OCI-LY1 (cell line): ENCODE measurements at regions not wholly inside any gene's neighbourhood (a gene's known extent, or its start where the extent isn't known, plus 50 kb on each side); places are given as distances from the start of the nearest gene placed in this dataset.

Source experiments
- H2AFZ ChIP-seq: fragments of 200-600 bp; sonication (generic), shearing (Covaris generic); 2 replicates; pipeline ENCODE4 v1.6.0; 2014; ENCODE audit warnings: antibody characterized with exemption, mild to moderate bottlenecking, low read length
- H3F3A ChIP-seq: fragments of 200-600 bp; sonication (generic), shearing (Covaris generic); 2 replicates; pipeline ENCODE4 v1.6.0; 2014; ENCODE audit warnings: mild to moderate bottlenecking, antibody characterized with exemption, low read length, moderate library complexity; ENCODE audit not compliant: insufficient read depth
- H3K27ac ChIP-seq: fragments of 200-600 bp; sonication (generic); 2 replicates; pipeline ENCODE4 v1.5.1; 2014; ENCODE audit warnings: low read length, mixed run types, mild to moderate bottlenecking, low read depth; ENCODE audit not compliant: poor library complexity, severe bottlenecking
- H3K27me3 ChIP-seq: fragments of 200-600 bp; sonication (generic); 2 replicates; pipeline ENCODE4 v1.6.0; 2014; ENCODE audit warnings: antibody characterized with exemption, mild to moderate bottlenecking, low read length, moderate library complexity; ENCODE audit not compliant: insufficient read depth
- H3K36me3 ChIP-seq: fragments of 200-600 bp; sonication (generic); 2 replicates; pipeline ENCODE4 v1.6.1; 2014; ENCODE audit warnings: mild to moderate bottlenecking, antibody characterized with exemption, low read length, moderate library complexity, mixed read lengths; ENCODE audit not compliant: insufficient read depth
- H3K4me1 ChIP-seq: fragments of 200-600 bp; sonication (generic); 2 replicates; pipeline ENCODE4 v1.5.1; 2014; ENCODE audit warnings: mild to moderate bottlenecking, low read length, moderate library complexity; ENCODE audit not compliant: insufficient read depth, severe bottlenecking
- H3K4me2 ChIP-seq: fragments of 200-600 bp; sonication (generic), shearing (Covaris generic); 2 replicates; pipeline ENCODE4 v1.6.1; 2014; ENCODE audit warnings: low read length
- H3K4me3 ChIP-seq: fragments of 200-600 bp; sonication (generic); 2 replicates; pipeline ENCODE4 v1.5.1; 2014; ENCODE audit warnings: low read length, low read depth, mild to moderate bottlenecking, mixed read lengths; ENCODE audit not compliant: poor library complexity, severe bottlenecking
- H3K79me2 ChIP-seq: fragments of 200-600 bp; shearing (Covaris generic); 2 replicates; pipeline ENCODE4 v1.6.1; 2016; ENCODE audit warnings: mixed run types, low read length, mixed read lengths; ENCODE audit not compliant: insufficient read depth
- H3K9ac ChIP-seq: fragments of 200-600 bp; sonication (generic), shearing (Covaris generic); 2 replicates; pipeline ENCODE4 v1.6.1; 2014; ENCODE audit warnings: mild to moderate bottlenecking, low read length, mixed read lengths
- H3K9me2 ChIP-seq: fragments of 200-600 bp; sonication (generic), shearing (Covaris generic); 2 replicates; pipeline ENCODE4 v1.6.1; 2014; ENCODE audit warnings: low read depth, mild to moderate bottlenecking, low read length, mixed read lengths
- H3K9me3 ChIP-seq: fragments of 200-600 bp; shearing (Covaris generic); 2 replicates; pipeline ENCODE4 v1.6.1; 2014; ENCODE audit warnings: low read length, mixed read lengths
- H4K20me1 ChIP-seq: fragments of 200-600 bp; sonication (generic), shearing (Covaris generic); 2 replicates; pipeline ENCODE4 v1.6.0; 2016; ENCODE audit warnings: mild to moderate bottlenecking, low read length; ENCODE audit not compliant: insufficient read depth
- EZH2 ChIP-seq: fragments of 200-600 bp; sonication (generic), shearing (Covaris generic); IDR thresholded peaks from 2 replicates; pipeline ENCODE4 v1.8.0; 2017; ENCODE audit warnings: borderline replicate concordance, mixed run types, mild to moderate bottlenecking, antibody characterized with exemption, low read length, moderate library complexity, mixed read lengths
- TF ChIP-seq, protein P1 (sequence below): fragments of 200-600 bp; sonication (generic), shearing (Covaris generic); IDR thresholded peaks from 2 replicates; pipeline ENCODE4 v1.5.1; 2017; ENCODE audit warnings: mild to moderate bottlenecking, antibody characterized with exemption, low read length, moderate library complexity, mixed read lengths

GRCh38 chr16:5903153-5903552, 805.6 kb upstream of the EEF2KMT start:
- no peaks in the 10 kb centered on the region for H3K79me2 ChIP-seq
- H3K4me3 ChIP-seq, result no peak overlapping the region
- H3K4me2 ChIP-seq, result no peak overlapping the region
- no peaks in the 10 kb centered on the region for H3K9me3 ChIP-seq
- H3K9ac ChIP-seq, result no peak overlapping the region
- no peak overlapping the region for H2AFZ ChIP-seq
- H4K20me1 ChIP-seq, result no peaks in the 10 kb centered on the region
- TF ChIP-seq, protein P1, sequence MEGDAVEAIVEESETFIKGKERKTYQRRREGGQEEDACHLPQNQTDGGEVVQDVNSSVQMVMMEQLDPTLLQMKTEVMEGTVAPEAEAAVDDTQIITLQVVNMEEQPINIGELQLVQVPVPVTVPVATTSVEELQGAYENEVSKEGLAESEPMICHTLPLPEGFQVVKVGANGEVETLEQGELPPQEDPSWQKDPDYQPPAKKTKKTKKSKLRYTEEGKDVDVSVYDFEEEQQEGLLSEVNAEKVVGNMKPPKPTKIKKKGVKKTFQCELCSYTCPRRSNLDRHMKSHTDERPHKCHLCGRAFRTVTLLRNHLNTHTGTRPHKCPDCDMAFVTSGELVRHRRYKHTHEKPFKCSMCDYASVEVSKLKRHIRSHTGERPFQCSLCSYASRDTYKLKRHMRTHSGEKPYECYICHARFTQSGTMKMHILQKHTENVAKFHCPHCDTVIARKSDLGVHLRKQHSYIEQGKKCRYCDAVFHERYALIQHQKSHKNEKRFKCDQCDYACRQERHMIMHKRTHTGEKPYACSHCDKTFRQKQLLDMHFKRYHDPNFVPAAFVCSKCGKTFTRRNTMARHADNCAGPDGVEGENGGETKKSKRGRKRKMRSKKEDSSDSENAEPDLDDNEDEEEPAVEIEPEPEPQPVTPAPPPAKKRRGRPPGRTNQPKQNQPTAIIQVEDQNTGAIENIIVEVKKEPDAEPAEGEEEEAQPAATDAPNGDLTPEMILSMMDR, result no peak
- no peak for TF ChIP-seq EZH2
- H3F3A ChIP-seq, result no peaks in the 10 kb centered on the region
- H3K4me1 ChIP-seq, result no peaks in the 10 kb centered on the region
- H3K27ac ChIP-seq, result no peak overlapping the region
- H3K36me3 ChIP-seq, result no peaks in the 10 kb centered on the region
- H3K9me2 ChIP-seq, result no peaks in the 10 kb centered on the region
- no peaks in the 10 kb centered on the region for H3K27me3 ChIP-seq

DNA sequence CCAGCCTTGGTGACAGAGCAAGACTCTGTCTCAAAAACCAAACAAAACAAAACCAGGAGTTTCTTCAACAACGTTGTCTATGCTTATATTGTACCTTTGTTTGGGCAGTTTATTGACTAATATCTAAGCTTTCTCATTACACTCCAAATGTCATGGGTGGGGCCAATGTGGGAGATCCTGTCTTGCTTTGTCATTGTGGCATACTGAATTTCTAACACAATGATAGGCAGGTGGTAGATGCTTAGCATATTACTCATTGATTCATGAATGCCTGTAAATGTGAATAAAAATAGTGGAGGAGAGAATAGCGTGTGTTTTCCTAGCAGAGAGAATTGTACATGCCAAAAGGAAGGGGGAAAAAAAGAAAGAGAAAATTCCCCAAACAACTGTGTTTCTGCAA, 802.5 kb upstream of the EEF2KMT start:
- no peak overlapping the region for H3K9ac ChIP-seq
- H2AFZ ChIP-seq, result no peak overlapping the region
- H3K9me3 ChIP-seq, result no peaks in the 10 kb centered on the region
- H3K9me2 ChIP-seq, result no peaks in the 10 kb centered on the region
- H3K27ac ChIP-seq, result no peak overlapping the region
- no peaks in the 10 kb centered on the region for H3K4me1 ChIP-seq
- no peaks in the 10 kb centered on the region for H3K79me2 ChIP-seq
- no peak for TF ChIP-seq EZH2
- TF ChIP-seq, protein P1, result no peak
- no peak overlapping the region for H3K4me2 ChIP-seq
- H3K36me3 ChIP-seq, result no peaks in the 10 kb centered on the region
- no peaks in the 10 kb centered on the region for H3F3A ChIP-seq
- H3K4me3 ChIP-seq, result no peak overlapping the region
- no peaks in the 10 kb centered on the region for H3K27me3 ChIP-seq
- H4K20me1 ChIP-seq, result no peaks in the 10 kb centered on the region

DNA sequence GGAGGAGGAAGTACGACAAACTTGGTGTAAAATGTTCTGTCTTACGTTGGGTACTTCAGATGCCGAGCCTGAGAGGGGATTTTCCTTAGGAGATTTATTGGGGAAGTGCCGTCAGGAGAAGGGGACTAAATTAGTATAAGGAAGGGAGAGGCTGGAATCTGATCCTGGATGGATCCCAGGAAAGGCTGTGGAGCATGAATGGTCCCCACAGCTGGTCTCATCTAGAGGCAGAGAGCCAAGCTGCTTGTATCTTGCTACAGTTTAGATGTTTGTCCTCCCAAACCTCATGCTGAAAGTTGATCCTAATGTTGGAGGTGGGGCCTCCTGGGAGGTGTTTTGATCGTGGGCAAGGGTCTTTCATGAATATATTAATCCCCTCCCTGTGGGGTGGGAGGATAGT, 798.4 kb upstream of the EEF2KMT start:
- no peak overlapping the region for H3K9ac ChIP-seq
- H3K36me3 ChIP-seq, result no peaks in the 10 kb centered on the region
- no peaks in the 10 kb centered on the region for H4K20me1 ChIP-seq
- H3K27ac ChIP-seq, result no peak overlapping the region
- H3K4me3 ChIP-seq, result no peak overlapping the region
- no peaks in the 10 kb centered on the region for H3K9me2 ChIP-seq
- no peak overlapping the region for H3K4me2 ChIP-seq
- H3F3A ChIP-seq, result no peaks in the 10 kb centered on the region
- no peaks in the 10 kb centered on the region for H3K79me2 ChIP-seq
- H2AFZ ChIP-seq, result no peak overlapping the region
- no peaks in the 10 kb centered on the region for H3K4me1 ChIP-seq
- TF ChIP-seq, protein P1, result no peak
- no peak for TF ChIP-seq EZH2
- H3K27me3 ChIP-seq, result no peaks in the 10 kb centered on the region
- no peaks in the 10 kb centered on the region for H3K9me3 ChIP-seq
